Lower leg skin (tissue), 4 donors: ENCODE measurements at regions not wholly inside any gene's neighbourhood (a gene's known extent, or its start where the extent isn't known, plus 50 kb on each side); places are given as distances from the start of the nearest gene placed in this dataset.

Experiments used
- DNase-seq, 2 donors: peaks; one replicate each; pipeline ENCODE4 v3.0.0-alpha.2; 2019; ENCODE audit warnings: low spot score in 2 of 2
- H3K4me3 ChIP-seq: fragments of 200-600 bp; sonication (generic); 2 replicates; pipeline ENCODE4 v1.5.1; 2017; ENCODE audit warnings: mild to moderate bottlenecking, low read depth; ENCODE audit not compliant: poor library complexity, severe bottlenecking
- CTCF ChIP-seq, 3 donors: fragments of 450-650 bp; IDR thresholded peaks; one replicate each; pipeline ENCODE4 v1.5.1; 2016; ENCODE audit warnings: antibody characterized with exemption in 3 of 3, mild to moderate bottlenecking in 3 of 3, moderate library complexity in 2 of 3
- POLR2A ChIP-seq, 2 donors: fragments of 450-650 bp; IDR thresholded peaks; one replicate each; pipeline ENCODE4 v1.6.1; 2016 to 2017; ENCODE audit warnings: antibody characterized with exemption in 2 of 2, mild to moderate bottlenecking in 1 of 2, moderate library complexity in 1 of 2
- WGBS, 2 donors: methylation state at CpG; one replicate each; pipeline ENCODE4 v1.1.5; 2018; 5-methylcytosine and 5-hydroxymethylcytosine counted together
- intact Hi-C: fragments of 100-400 bp; cut with DNase I; formaldehyde crosslinking; loops from one replicate; pipeline ENCODE4 v1.15.0; 2023; ENCODE audit warnings: low total_unique reads

- intact Hi-C loops, result no loop called here
- 48 to 63% methylated on average over 3 of the region's 3 CpGs for WGBS, 2 donors
- TF ChIP-seq POLR2A (IDR thresholded peaks at IDR 0.05) (no peak), CTCF (IDR thresholded peaks at IDR 0.05) (no peak)
- DNase-seq, result no peak
- H3K4me3 ChIP-seq, result no peak overlapping the region
Measured at GRCh38 chr4:81745050-81745449, 273.3 kb upstream of the RASGEF1B start.

GRCh38 chr4:81743731-81744435, 272.2 kb upstream of the RASGEF1B start:
- intact Hi-C loops, result no loop called here
- TF ChIP-seq POLR2A (IDR thresholded peaks at IDR 0.05) (no peak), CTCF (IDR thresholded peaks at IDR 0.05) (no peak)
- H3K4me3 ChIP-seq, result no peak overlapping the region
- 84 to 89% methylated on average over 9 of the region's 9 CpGs for WGBS, 2 donors
- DNase-seq, result no peak

- intact Hi-C loops, result no loop called here
- peak in 1 of 2 donors; percentile 25 for DNase-seq
- H3K4me3 ChIP-seq, result no peak overlapping the region
- TF ChIP-seq CTCF (IDR thresholded peaks at IDR 0.05) (no peak), POLR2A (IDR thresholded peaks at IDR 0.05) (no peak)
Measured at GRCh38 chr4:81740487-81740886, 268.8 kb upstream of the RASGEF1B start.

GRCh38 chr4:81738891-81739290, 267.2 kb upstream of the RASGEF1B start:
- TF ChIP-seq POLR2A (IDR thresholded peaks at IDR 0.05) (no peak), CTCF (IDR thresholded peaks at IDR 0.05) (no peak)
- no peak overlapping the region for H3K4me3 ChIP-seq
- no peak for DNase-seq
- intact Hi-C loops, result no loop called here

- intact Hi-C loops, result no loop called here
- TF ChIP-seq POLR2A (IDR thresholded peaks at IDR 0.05) (no peak), CTCF (IDR thresholded peaks at IDR 0.05) (no peak)
- H3K4me3 ChIP-seq, result no peak overlapping the region
- no peak for DNase-seq
- WGBS, 2 donors, result 87 to 91% methylated on average over 2 of the region's 2 CpGs
Measured at GRCh38 chr4:81737865-81738559, 266.3 kb upstream of the RASGEF1B start.
